Ascending aorta (tissue), 2 donors: ENCODE measurements at regions not wholly inside any gene's neighbourhood (a gene's known extent, or its start where the extent isn't known, plus 50 kb on each side); places are given as distances from the start of the nearest gene placed in this dataset.

Experiments used
- DNase-seq, 2 donors: peaks; one replicate each; pipeline ENCODE4 v3.0.0-alpha.2; 2019; ENCODE audit warnings: low spot score in 2 of 2
- H3K27ac ChIP-seq, 2 donors: fragments of 200-600 bp; sonication (generic); one replicate each; pipeline ENCODE4 v1.5.1; 2016 to 2017; ENCODE audit warnings: mild to moderate bottlenecking in 1 of 2
- H3K27me3 ChIP-seq: fragments of 200-600 bp; sonication (generic); one replicate; pipeline ENCODE4 v1.5.1; 2017
- H3K36me3 ChIP-seq, 2 donors: fragments of 200-600 bp; sonication (generic); one replicate each; pipeline ENCODE4 v1.5.1; 2016
- H3K4me1 ChIP-seq, 2 donors: fragments of 200-600 bp; sonication (generic); one replicate each; pipeline ENCODE4 v1.5.1; 2016 to 2017; ENCODE audit warnings: mild to moderate bottlenecking in 1 of 2
- H3K4me3 ChIP-seq, 2 donors: fragments of 200-600 bp; sonication (generic); one replicate each; pipeline ENCODE4 v1.5.1; 2016 to 2017; ENCODE audit warnings: mild to moderate bottlenecking in 1 of 2
- H3K9me3 ChIP-seq, 2 donors: fragments of 200-600 bp; sonication (generic); one replicate each; pipeline ENCODE4 v1.5.1; 2016
- CTCF ChIP-seq, 3 experiments: fragments of 200-600 bp in 2 of 3; fragments of 450-650 bp in 1 of 3; sonication (generic) in 2 of 3; IDR thresholded peaks; one replicate each; pipeline ENCODE4 v1.5.1; 2016 to 2019; ENCODE audit warnings: antibody characterized with exemption in 3 of 3, mild to moderate bottlenecking in 1 of 3, moderate library complexity in 1 of 3
- intact Hi-C: fragments of 100-400 bp; cut with DNase I; formaldehyde crosslinking; loops from one replicate; pipeline ENCODE4 v1.15.1; 2023

- H3K27ac ChIP-seq, result no peak overlapping the region
- no peak for DNase-seq
- no peak overlapping the region for H3K4me3 ChIP-seq
- H3K27me3 ChIP-seq, result no peaks in the 10 kb centered on the region
- no peaks in the 10 kb centered on the region for H3K36me3 ChIP-seq
- H3K4me1 ChIP-seq, result no peaks in the 10 kb centered on the region
- intact Hi-C loops, result no loop called here
- no peaks in the 10 kb centered on the region for H3K9me3 ChIP-seq
- no peak for TF ChIP-seq CTCF (IDR thresholded peaks at IDR 0.05)
These were observed 305.9 kb upstream of the IRX4 start for GRCh38 chr5:2188661-2189060.

GRCh38 chr5:2188137-2188536 lies 305.4 kb upstream of the IRX4 start:
- no peak overlapping the region for H3K27ac ChIP-seq
- no peaks in the 10 kb centered on the region for H3K27me3 ChIP-seq
- intact Hi-C loops, result no loop called here

GRCh38 chr5:2187687-2188086 lies 305.0 kb upstream of the IRX4 start:
- no peak for TF ChIP-seq CTCF (IDR thresholded peaks at IDR 0.05)
- intact Hi-C loops, result no loop called here
- Histone ChIP-seq H3K4me3 (no peak overlapping the region), H3K4me1 (no peaks in the 10 kb centered on the region), H3K27ac (no peak overlapping the region), H3K9me3 (no peaks in the 10 kb centered on the region), H3K36me3 (no peaks in the 10 kb centered on the region), H3K27me3 (no peaks in the 10 kb centered on the region)
- DNase-seq, result no peak

More at GRCh38 chr5:2188137-2188536, 305.4 kb upstream of the IRX4 start:
- Histone ChIP-seq H3K4me1 (no peaks in the 10 kb centered on the region), H3K9me3 (no peaks in the 10 kb centered on the region), H3K4me3 (no peak overlapping the region), H3K36me3 (no peaks in the 10 kb centered on the region)
- no peak for TF ChIP-seq CTCF (IDR thresholded peaks at IDR 0.05)
- DNase-seq, result no peak

- Histone ChIP-seq H3K36me3 (no peaks in the 10 kb centered on the region), H3K27me3 (no peaks in the 10 kb centered on the region), H3K9me3 (no peaks in the 10 kb centered on the region), H3K4me1 (no peaks in the 10 kb centered on the region), H3K4me3 (no peak overlapping the region), H3K27ac (no peak overlapping the region)
- TF ChIP-seq CTCF (IDR thresholded peaks at IDR 0.05), result no peak
- DNase-seq, result no peak
- intact Hi-C loops, result no loop called here
These were observed 304.4 kb upstream of the IRX4 start for GRCh38 chr5:2187156-2187555.

GRCh38 chr5:2186472-2187015 lies 303.8 kb upstream of the IRX4 start:
- no peak for TF ChIP-seq CTCF (IDR thresholded peaks at IDR 0.05)

More at GRCh38 chr5:2186472-2187015, 303.8 kb upstream of the IRX4 start:
- H3K36me3 ChIP-seq, result no peaks in the 10 kb centered on the region
- H3K27me3 ChIP-seq, result no peaks in the 10 kb centered on the region
- no peak overlapping the region for H3K27ac ChIP-seq
- H3K9me3 ChIP-seq, result no peaks in the 10 kb centered on the region
- intact Hi-C loops, result no loop called here
- H3K4me1 ChIP-seq, result no peaks in the 10 kb centered on the region
- DNase-seq, result no peak
- H3K4me3 ChIP-seq, result no peak overlapping the region
